ENCODE measurements at regions not wholly inside any gene's neighbourhood (a gene's known extent, or its start where the extent isn't known, plus 50 kb on each side); places are given as distances from the start of the nearest gene placed in this dataset.

- DNase-seq (ENCODE audit: low spot score) = no peak
Observed at GRCh38 chr12:42677461-42677860, 87.9 kb upstream of the PRICKLE1 start.

GRCh38 chr12:42673535-42673934, 84.0 kb upstream of the PRICKLE1 start:
- no peak for DNase-seq (ENCODE audit: low spot score)

- DNase-seq (ENCODE audit: low spot score) = no peak
Observed at GRCh38 chr12:42670719-42671118, 81.2 kb upstream of the PRICKLE1 start.

GRCh38 chr12:42669553-42669952, 80.0 kb upstream of the PRICKLE1 start:
- no peak for DNase-seq (ENCODE audit: low spot score)

- DNase-seq (ENCODE audit: low spot score) = no peak
Observed at GRCh38 chr12:42666671-42667243, 77.2 kb upstream of the PRICKLE1 start.

GRCh38 chr12:42663621-42664020, 74.1 kb upstream of the PRICKLE1 start:
- DNase-seq (ENCODE audit: low spot score) = no peak

GRCh38 chr12:42660968-42661937, 71.7 kb upstream of the PRICKLE1 start:
- DNase-seq (ENCODE audit: low spot score) = no peak

- DNase-seq (ENCODE audit: low spot score) = no peak
Observed at GRCh38 chr12:42660117-42660516, 70.6 kb upstream of the PRICKLE1 start.

GRCh38 chr12:42652048-42652447, 62.5 kb upstream of the PRICKLE1 start:
- no peak for DNase-seq (ENCODE audit: low spot score)

- no peak for DNase-seq (ENCODE audit: low spot score)
Observed at GRCh38 chr12:42648061-42648460, 58.5 kb upstream of the PRICKLE1 start.

- DNase-seq (ENCODE audit: low spot score) = no peak
Observed at GRCh38 chr12:42643881-42644579, 54.5 kb upstream of the PRICKLE1 start.

GRCh38 chr12:42641221-42641885, 51.8 kb upstream of the PRICKLE1 start:
- no peak for DNase-seq (ENCODE audit: low spot score)

- DNase-seq (ENCODE audit: low spot score) = no peak
Observed at GRCh38 chr12:42640391-42640790, 50.8 kb upstream of the PRICKLE1 start.

- DNase-seq (ENCODE audit: low spot score) = no peak
Observed at GRCh38 chr12:42639556-42639955, 50.0 kb upstream of the PRICKLE1 start.

Measured in AG08395 (cell line).